Muscle of leg (tissue), 3 donors: ENCODE measurements at regions not wholly inside any gene's neighbourhood (a gene's known extent, or its start where the extent isn't known, plus 50 kb on each side); places are given as distances from the start of the nearest gene placed in this dataset.

Experiments
- DNase-seq: peaks from one replicate; pipeline ENCODE4 v3.0.0; 2013
- H3K27ac ChIP-seq: one replicate; pipeline ENCODE4 v1.5.1; 2013; ENCODE audit warnings: mild to moderate bottlenecking, low read length, control low read depth
- H3K27me3 ChIP-seq: one replicate; pipeline ENCODE4 v1.6.1; 2013; ENCODE audit warnings: low read length; ENCODE audit not compliant: control insufficient read depth, insufficient read depth
- H3K36me3 ChIP-seq: one replicate; pipeline ENCODE4 v1.6.1; 2013; ENCODE audit warnings: low read length; ENCODE audit not compliant: control insufficient read depth, insufficient read depth
- H3K4me1 ChIP-seq: one replicate; pipeline ENCODE4 v1.6.1; 2013; ENCODE audit warnings: low read length; ENCODE audit not compliant: control insufficient read depth, insufficient read depth
- H3K4me3 ChIP-seq: one replicate; pipeline ENCODE4 v1.5.1; 2013; ENCODE audit warnings: low read length, control low read depth
- H3K9me3 ChIP-seq: replicated peaks from 2 replicates; pipeline ENCODE4 v1.6.1; 2013; ENCODE audit warnings: low read depth, low read length; ENCODE audit not compliant: control insufficient read depth
- WGBS: methylation state at CpG from one replicate; pipeline ENCODE4 v1.1.5; 2013; ENCODE audit warnings: missing lambda C conversion rate; ENCODE audit not compliant: insufficient coverage; 5-methylcytosine and 5-hydroxymethylcytosine counted together

DNA sequence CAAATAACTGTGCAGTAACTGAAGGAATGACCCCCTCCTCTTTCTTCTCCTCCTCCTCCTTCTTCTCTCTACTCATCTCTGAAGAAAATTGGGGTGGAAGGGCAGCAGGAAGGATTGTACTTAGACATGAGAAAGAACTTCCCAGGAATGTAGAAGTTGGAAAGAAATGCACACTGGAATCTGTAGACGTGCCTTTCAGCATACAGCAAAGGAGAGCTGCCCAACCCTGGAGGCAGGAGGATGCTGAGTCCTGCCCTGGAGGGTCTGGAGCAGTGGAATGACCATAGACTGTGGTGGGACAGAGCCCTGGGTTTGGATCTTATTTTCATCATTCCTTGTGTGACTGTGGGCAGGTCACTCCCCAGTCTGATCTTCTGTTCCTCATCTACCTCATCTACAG, 80.1 kb downstream of the PJA1 start:
- H3K4me3 ChIP-seq = no peak overlapping the region
- H3K27ac ChIP-seq = no peak overlapping the region
- peaks cover 61% of the 10 kb centered on the region for H3K27me3 ChIP-seq
- H3K36me3 ChIP-seq = no peaks in the 10 kb centered on the region
- H3K4me1 ChIP-seq = peaks cover 62% of the 10 kb centered on the region
- WGBS = 50% methylated on average over 1 of the region's 1 CpG
- H3K9me3 ChIP-seq = no peaks in the 10 kb centered on the region
- no peak for DNase-seq

DNA sequence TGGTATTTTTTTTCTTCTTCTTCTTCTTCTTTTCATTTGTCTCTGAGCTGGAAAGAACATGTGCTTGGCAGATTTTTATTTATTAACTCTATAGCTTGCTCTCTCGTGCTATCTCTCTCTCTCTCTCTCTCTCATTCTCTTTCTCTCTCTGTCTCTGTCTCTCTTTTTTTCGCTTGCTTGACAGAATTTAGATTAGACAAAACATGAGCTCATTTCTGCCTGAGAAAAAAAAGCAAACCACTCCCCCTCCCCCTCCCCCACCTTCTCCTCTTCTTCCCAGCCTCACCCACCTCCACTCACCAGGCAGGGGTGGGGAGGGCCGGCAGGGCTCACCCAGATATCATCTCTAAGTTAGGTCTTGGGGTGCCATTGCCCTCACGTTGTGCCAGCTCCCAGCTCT, 81.5 kb downstream of the PJA1 start:
- Histone ChIP-seq H3K27ac (no peak overlapping the region), H3K36me3 (no peaks in the 10 kb centered on the region), H3K4me3 (no peak overlapping the region), H3K9me3 (no peaks in the 10 kb centered on the region), H3K27me3 (peaks cover 55% of the 10 kb centered on the region), H3K4me1 (peaks cover 50% of the 10 kb centered on the region)
- DNase-seq = no peak
- 59% methylated on average over 4 of the region's 4 CpGs for WGBS

DNA sequence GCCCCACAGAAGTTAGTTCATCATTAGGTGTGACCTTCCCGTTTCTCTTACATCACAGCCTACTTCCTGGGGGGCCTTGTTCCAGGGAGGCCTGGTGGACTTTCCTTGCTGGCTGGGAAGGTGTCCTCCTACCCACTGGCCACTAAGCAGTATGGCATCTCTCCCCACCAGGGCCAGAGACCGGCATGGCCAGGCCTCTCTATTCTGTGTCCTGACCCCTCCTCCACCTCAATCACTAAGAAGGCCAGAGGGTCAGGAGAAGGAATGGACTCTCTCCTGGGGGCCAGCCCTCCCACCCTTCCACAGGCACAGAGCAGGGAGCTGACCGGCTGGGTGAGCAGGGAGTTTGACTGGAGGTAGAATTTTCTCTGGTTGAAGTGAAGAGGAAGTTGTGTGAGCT, 81.9 kb downstream of the PJA1 start:
- no peaks in the 10 kb centered on the region for H3K9me3 ChIP-seq
- peaks cover 58% of the 10 kb centered on the region for H3K27me3 ChIP-seq
- WGBS = 71% methylated on average over 2 of the region's 3 CpGs
- H3K36me3 ChIP-seq = no peaks in the 10 kb centered on the region
- H3K27ac ChIP-seq = no peak overlapping the region
- H3K4me1 ChIP-seq = peaks cover 48% of the 10 kb centered on the region
- no peak overlapping the region for H3K4me3 ChIP-seq
- DNase-seq = no peak

DNA sequence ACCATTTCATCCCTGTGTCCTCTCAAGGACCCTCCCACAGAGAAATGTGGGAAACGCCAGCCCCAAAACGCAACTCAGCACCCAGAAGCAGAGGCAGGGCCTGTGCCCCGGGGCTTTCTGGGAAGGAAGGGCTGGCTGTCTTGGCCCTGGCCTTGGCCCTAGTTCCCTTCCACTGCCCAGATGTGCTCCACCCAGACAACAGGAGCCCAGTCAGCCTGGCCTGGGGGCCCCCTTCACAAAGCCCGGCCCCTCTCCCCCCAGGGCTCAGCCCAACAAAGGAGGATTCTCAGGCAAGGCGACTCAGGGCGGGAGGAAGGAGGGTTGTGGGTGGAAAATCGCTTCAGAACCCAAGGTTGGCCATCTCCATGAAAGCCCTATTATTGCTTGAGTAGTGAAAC, 82.5 kb downstream of the PJA1 start:
- no peaks in the 10 kb centered on the region for H3K36me3 ChIP-seq
- no peak overlapping the region for H3K27ac ChIP-seq
- H3K9me3 ChIP-seq = no peaks in the 10 kb centered on the region
- peak; percentile 25 for DNase-seq
- H3K4me1 ChIP-seq = peaks cover 46% of the 10 kb centered on the region
- 77% methylated on average over 3 of the region's 7 CpGs for WGBS
- no peak overlapping the region for H3K4me3 ChIP-seq
- peaks cover 55% of the 10 kb centered on the region for H3K27me3 ChIP-seq

DNA sequence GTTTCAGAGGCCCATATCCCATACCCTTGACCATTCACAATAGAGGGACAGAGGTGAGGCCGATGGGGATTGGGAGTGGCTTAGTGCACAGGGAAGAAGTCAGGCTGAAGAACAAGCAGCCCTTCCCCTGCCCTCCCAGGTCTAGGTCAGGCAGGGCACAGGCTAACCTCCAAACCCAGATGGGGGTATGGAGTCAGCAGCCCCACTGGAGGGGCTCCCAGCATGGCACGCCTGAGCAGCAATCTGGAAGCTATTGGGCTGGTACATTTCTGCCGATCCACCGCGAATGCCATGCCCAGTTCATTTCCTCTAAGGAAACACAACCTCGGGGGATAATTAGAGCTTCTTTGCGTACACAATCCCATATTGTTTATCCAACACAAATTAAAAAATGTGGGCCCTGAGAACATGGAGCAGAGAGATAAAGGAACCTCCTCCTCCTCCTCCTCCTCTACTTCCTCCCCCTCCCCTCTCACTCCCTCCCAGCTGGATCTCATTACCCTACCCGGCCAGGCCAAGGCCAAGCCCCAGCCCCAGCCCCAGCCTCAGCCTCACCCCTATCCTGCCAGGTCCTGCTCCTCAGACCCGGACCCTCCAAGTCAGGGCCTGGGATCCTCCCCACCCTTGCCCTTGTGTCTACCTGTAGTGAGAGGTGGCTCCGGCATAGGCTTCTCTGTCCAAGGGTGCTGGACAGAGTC, 83.0 kb downstream of the PJA1 start:
- no peak for DNase-seq
- Histone ChIP-seq H3K36me3 (no peaks in the 10 kb centered on the region), H3K4me3 (no peak overlapping the region), H3K27me3 (peaks cover 56% of the 10 kb centered on the region), H3K4me1 (peaks cover 41% of the 10 kb centered on the region), H3K9me3 (no peaks in the 10 kb centered on the region), H3K27ac (no peak overlapping the region)
- 71% methylated on average over 7 of the region's 10 CpGs for WGBS

DNA sequence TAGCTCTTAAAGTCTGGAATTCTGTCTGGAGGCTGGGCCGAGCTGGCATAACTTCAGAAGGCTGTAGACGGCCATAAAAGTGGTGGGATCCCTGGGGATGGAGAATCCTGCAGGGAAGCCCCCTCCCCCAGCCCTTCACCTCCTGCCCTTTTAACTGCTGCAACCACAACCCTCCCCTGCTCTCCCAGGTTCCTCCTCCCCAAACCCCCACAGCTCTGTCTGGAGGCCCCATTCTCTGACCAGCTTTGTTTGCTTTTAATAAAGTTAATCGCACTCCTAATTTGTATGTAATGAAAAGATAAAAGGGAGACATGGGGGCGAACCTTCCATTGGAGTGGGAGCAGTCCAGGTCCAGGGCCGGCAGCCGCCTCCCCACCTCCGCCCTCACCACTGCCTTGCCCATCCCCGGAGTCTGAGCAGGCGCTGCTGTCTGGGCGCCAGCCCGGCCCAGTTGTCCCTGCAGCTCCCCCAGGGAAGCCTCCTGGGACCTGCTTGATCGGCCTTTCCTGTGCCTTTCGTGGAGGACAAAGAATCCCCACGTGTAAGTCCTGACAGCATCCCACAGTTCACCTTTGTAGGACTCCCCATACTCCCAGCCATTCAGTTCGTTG, 84.3 kb downstream of the PJA1 start:
- Histone ChIP-seq H3K27me3 (peaks cover 46% of the 10 kb centered on the region), H3K27ac (no peak overlapping the region), H3K4me1 (peaks cover 28% of the 10 kb centered on the region), H3K9me3 (no peaks in the 10 kb centered on the region), H3K36me3 (no peaks in the 10 kb centered on the region), H3K4me3 (no peak overlapping the region)
- WGBS = 48% methylated on average over 10 of the region's 15 CpGs
- DNase-seq = no peak

DNA sequence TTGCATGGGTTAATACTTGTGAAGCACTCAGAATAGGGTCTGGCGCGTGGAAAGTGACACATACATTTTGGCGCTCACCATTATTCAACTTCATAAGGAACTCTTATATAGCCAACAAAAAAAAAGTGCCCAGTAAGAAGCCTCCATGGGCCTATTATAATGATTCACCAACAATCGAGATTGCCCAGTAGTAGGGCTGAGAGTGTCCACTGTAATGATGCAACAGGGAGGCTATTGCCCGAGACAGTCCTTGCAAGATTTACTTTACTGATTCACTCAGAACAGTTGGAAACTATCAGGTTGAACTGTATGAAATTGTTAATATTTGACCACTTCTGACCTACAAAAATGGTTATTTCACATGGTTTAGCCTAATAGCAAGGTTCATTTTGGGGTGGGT, 86.0 kb downstream of the PJA1 start:
- WGBS = 60% methylated on average over 1 of the region's 5 CpGs
- no peak overlapping the region for H3K27ac ChIP-seq
- DNase-seq = no peak
- H3K9me3 ChIP-seq = no peaks in the 10 kb centered on the region
- peaks cover 43% of the 10 kb centered on the region for H3K27me3 ChIP-seq
- H3K4me1 ChIP-seq = peaks cover 28% of the 10 kb centered on the region
- no peaks in the 10 kb centered on the region for H3K36me3 ChIP-seq
- no peak overlapping the region for H3K4me3 ChIP-seq

DNA sequence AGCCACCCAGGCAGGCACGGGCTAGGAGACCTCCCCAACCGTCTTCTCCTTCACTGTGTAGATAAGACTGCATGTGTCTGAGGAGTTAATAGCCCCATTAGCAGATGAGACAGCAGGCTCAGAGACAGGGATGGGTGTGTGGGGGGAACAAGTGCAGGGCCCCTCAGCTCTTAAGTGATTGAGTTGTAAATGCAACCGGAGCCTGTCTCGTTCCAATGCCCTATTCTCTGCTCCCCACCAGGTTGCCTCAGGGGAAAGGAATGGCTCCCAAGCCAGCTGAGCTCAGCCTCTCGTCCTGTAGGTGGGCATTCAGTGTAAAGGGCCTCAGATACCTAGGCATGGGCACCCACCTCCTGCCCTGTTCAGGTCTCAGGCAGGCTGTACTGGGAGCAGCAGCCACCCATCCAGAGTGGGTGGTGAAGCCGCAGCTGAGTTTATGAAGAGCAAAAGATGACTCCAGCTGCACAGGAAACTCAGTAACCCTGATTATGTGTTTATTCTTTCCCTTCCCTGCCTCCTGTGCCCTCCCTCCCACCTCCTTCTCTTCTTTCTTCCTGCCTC, 87.3 kb downstream of the PJA1 start:
- no peak for DNase-seq
- no peak overlapping the region for H3K27ac ChIP-seq
- peaks cover 22% of the 10 kb centered on the region for H3K4me1 ChIP-seq
- H3K27me3 ChIP-seq = peaks cover 42% of the 10 kb centered on the region
- H3K36me3 ChIP-seq = no peaks in the 10 kb centered on the region
- no CpG with 5 or more reads among the region's 6 CpGs for WGBS
- no peaks in the 10 kb centered on the region for H3K9me3 ChIP-seq
- no peak overlapping the region for H3K4me3 ChIP-seq

DNA sequence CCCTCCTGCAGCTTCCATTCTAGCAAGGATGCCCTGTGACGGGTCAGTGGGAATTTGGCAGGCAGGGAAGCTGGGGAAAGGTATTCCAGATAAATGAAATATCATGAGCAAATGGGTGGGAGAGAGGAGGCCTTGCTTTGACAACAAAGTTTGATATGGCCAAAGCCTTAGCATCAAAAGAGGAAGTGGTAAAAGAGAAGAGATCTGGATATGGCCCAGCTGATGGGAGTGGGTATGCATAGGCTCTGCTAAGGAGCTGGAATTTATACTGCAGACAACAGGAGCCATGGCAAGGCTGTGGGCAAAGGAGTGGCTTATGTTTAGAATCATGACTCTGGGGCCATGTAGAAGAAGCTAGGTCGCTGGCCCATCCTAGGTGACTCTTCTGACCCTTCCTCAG, 89.2 kb downstream of the PJA1 start:
- Histone ChIP-seq H3K4me1 (peaks cover 14% of the 10 kb centered on the region), H3K27ac (no peak overlapping the region), H3K4me3 (no peak overlapping the region), H3K9me3 (no peaks in the 10 kb centered on the region), H3K27me3 (peaks cover 39% of the 10 kb centered on the region), H3K36me3 (no peaks in the 10 kb centered on the region)
- no peak for DNase-seq
- 48% methylated on average over 2 of the region's 2 CpGs for WGBS

DNA sequence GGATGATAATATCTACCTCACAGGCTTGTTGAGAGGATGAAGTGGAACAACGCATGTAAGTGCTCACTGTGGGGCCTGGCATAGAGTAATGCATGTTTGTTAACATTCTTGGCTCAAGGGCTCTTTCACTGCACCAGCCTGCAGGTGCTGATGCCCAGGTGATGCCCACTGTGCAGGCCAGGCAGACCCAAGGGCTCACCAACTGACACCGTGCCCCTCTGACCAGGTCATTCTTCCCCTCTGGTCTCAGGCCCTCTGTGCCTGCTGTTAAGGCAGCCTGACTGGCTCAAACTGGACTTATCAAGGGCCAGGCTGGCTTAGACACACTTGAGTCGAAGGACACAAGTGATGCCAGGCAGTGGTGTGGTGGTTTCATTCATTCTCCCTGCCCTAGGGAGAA, 90.5 kb downstream of the PJA1 start:
- Histone ChIP-seq H3K27ac (no peak overlapping the region), H3K4me3 (no peak overlapping the region), H3K36me3 (no peaks in the 10 kb centered on the region), H3K9me3 (no peaks in the 10 kb centered on the region), H3K4me1 (peaks cover 23% of the 10 kb centered on the region), H3K27me3 (peaks cover 37% of the 10 kb centered on the region)
- no peak for DNase-seq
- WGBS = 73% methylated on average over 3 of the region's 3 CpGs
